Hepatocyte (in vitro differentiated cells): ENCODE measurements at regions not wholly inside any gene's neighbourhood (a gene's known extent, or its start where the extent isn't known, plus 50 kb on each side); places are given as distances from the start of the nearest gene placed in this dataset.

Experiments used
- EZH2 ChIP-seq: fragments of 200-600 bp; sonication (generic); IDR thresholded peaks from 2 replicates; pipeline ENCODE4 v1.6.1; 2016; ENCODE audit warnings: antibody characterized with exemption, mild to moderate bottlenecking, borderline replicate concordance
- EZH2phosphoT487 ChIP-seq: fragments of 200-600 bp; sonication (generic); IDR thresholded peaks from one replicate; pipeline ENCODE4 v1.6.1; 2018; ENCODE audit warnings: antibody characterized with exemption, mild to moderate bottlenecking, low read depth, moderate library complexity; ENCODE audit not compliant: unreplicated experiment, severe bottlenecking
- TF ChIP-seq, protein P1 (sequence below): fragments of 200-600 bp; sonication (generic); IDR thresholded peaks from 2 replicates; pipeline ENCODE4 v1.5.1; 2016; ENCODE audit warnings: antibody characterized with exemption, mild to moderate bottlenecking; ENCODE audit not compliant: poor library complexity

DNA sequence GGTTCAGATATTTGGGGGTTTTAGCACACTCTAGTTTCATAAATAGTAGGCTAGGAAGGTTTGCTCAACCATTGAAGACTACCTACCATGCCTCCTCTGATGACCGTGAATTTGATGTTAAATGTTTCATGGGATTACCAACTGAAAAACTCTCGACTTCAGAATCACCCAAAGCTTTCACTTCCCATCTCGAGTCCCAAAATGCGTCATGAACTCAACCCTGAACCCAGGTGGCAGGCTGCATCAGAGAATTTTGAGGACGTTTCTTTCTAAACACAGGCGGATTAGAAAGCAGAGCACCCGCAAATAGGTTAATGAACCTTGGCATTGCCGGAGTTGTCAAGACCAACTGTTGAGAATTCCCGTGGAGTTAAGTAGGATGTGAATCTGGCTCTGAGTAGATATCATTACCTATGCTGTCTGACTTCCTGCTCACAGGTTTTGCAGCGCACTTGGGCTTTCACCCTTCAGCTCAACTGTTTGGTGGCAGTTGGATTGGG is 98.4 kb upstream of the ADTRP start:
- TF ChIP-seq EZH2 = no peak
- TF ChIP-seq, protein P1, sequence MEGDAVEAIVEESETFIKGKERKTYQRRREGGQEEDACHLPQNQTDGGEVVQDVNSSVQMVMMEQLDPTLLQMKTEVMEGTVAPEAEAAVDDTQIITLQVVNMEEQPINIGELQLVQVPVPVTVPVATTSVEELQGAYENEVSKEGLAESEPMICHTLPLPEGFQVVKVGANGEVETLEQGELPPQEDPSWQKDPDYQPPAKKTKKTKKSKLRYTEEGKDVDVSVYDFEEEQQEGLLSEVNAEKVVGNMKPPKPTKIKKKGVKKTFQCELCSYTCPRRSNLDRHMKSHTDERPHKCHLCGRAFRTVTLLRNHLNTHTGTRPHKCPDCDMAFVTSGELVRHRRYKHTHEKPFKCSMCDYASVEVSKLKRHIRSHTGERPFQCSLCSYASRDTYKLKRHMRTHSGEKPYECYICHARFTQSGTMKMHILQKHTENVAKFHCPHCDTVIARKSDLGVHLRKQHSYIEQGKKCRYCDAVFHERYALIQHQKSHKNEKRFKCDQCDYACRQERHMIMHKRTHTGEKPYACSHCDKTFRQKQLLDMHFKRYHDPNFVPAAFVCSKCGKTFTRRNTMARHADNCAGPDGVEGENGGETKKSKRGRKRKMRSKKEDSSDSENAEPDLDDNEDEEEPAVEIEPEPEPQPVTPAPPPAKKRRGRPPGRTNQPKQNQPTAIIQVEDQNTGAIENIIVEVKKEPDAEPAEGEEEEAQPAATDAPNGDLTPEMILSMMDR = no peak
- no peak for TF ChIP-seq EZH2phosphoT487
